Neural progenitor cell (in vitro differentiated cells): ENCODE measurements at regions not wholly inside any gene's neighbourhood (a gene's known extent, or its start where the extent isn't known, plus 50 kb on each side); places are given as distances from the start of the nearest gene placed in this dataset.

Experiments
- DNase-seq: peaks from one replicate; pipeline ENCODE4 v3.0.0-alpha.2; 2016; ENCODE audit warnings: low spot score
- H2AFZ ChIP-seq: fragments of 200-600 bp; sonication (generic); replicated peaks from 2 replicates; pipeline ENCODE4 v1.6.1; 2016; ENCODE audit warnings: antibody characterized with exemption
- H3F3A ChIP-seq: fragments of 200-600 bp; sonication (generic); 2 replicates; pipeline ENCODE4 v1.6.1; 2016; ENCODE audit warnings: antibody characterized with exemption, low read depth
- H3K27ac ChIP-seq: fragments of 200-600 bp; sonication (generic); 2 replicates; pipeline ENCODE4 v1.5.1; 2016; ENCODE audit warnings: mild to moderate bottlenecking
- H3K27me3 ChIP-seq: fragments of 200-600 bp; sonication (generic); 2 replicates; pipeline ENCODE4 v1.6.1; 2016; ENCODE audit warnings: mild to moderate bottlenecking, moderate library complexity
- H3K36me3 ChIP-seq: fragments of 200-600 bp; sonication (generic); 2 replicates; pipeline ENCODE4 v1.5.1; 2016
- H3K4me1 ChIP-seq: fragments of 200-600 bp; sonication (generic); 2 replicates; pipeline ENCODE4 v1.6.1; 2016; ENCODE audit warnings: mixed run types
- H3K4me2 ChIP-seq: fragments of 200-600 bp; sonication (generic); 2 replicates; pipeline ENCODE4 v1.6.1; 2016
- H3K4me3 ChIP-seq: fragments of 200-600 bp; sonication (generic); 2 replicates; pipeline ENCODE4 v1.5.1; 2016
- H3K79me2 ChIP-seq: fragments of 200-600 bp; sonication (generic); 2 replicates; pipeline ENCODE4 v1.6.1; 2016; ENCODE audit warnings: low read depth
- H3K9ac ChIP-seq: fragments of 200-600 bp; sonication (generic); 2 replicates; pipeline ENCODE4 v1.6.1; 2016
- H3K9me3 ChIP-seq: fragments of 200-600 bp; sonication (generic); 2 replicates; pipeline ENCODE4 v1.5.1; 2016; ENCODE audit warnings: low read depth
- H4K20me1 ChIP-seq: fragments of 200-600 bp; sonication (generic); 2 replicates; pipeline ENCODE4 v1.6.1; 2016; ENCODE audit warnings: low read depth
- H3K27ac Mint-ChIP-seq: 3 replicates; pipeline ENCODE4 v1.8.0; 2021; ENCODE audit warnings: mixed read lengths
- H3K27me3 Mint-ChIP-seq: 2 replicates; pipeline ENCODE4 v1.8.0; 2022; ENCODE audit warnings: low read depth, mild to moderate bottlenecking, inconsistent platforms, moderate library complexity, mixed read lengths; ENCODE audit not compliant: insufficient read depth
- H3K36me3 Mint-ChIP-seq: 3 replicates; pipeline ENCODE4 v1.8.0; 2021; ENCODE audit warnings: mixed read lengths
- H3K4me1 Mint-ChIP-seq: 3 replicates; pipeline ENCODE4 v1.8.0; 2021; ENCODE audit warnings: mixed read lengths
- H3K4me3 Mint-ChIP-seq: 3 replicates; pipeline ENCODE4 v1.8.0; 2021; ENCODE audit warnings: mild to moderate bottlenecking, moderate library complexity, mixed read lengths
- H3K9me3 Mint-ChIP-seq: 3 replicates; pipeline ENCODE4 v1.8.0; 2020; ENCODE audit warnings: mixed read lengths
- CTCF ChIP-seq: fragments of 200-600 bp; sonication (generic); IDR thresholded peaks from 2 replicates; pipeline ENCODE4 v1.5.1; 2017; ENCODE audit warnings: antibody characterized with exemption, mild to moderate bottlenecking
- EZH2 ChIP-seq: fragments of 200-600 bp; sonication (generic); IDR thresholded peaks from 2 replicates; pipeline ENCODE4 v1.6.1; 2017; ENCODE audit warnings: antibody characterized with exemption, mild to moderate bottlenecking, moderate library complexity
- EZH2phosphoT487 ChIP-seq: fragments of 200-600 bp; sonication (generic); IDR thresholded peaks from 2 replicates; pipeline ENCODE4 v1.6.1; 2017; ENCODE audit warnings: antibody characterized with exemption

- Histone ChIP-seq H3K4me3 (no peak overlapping the region), H3K36me3 (no peaks in the 10 kb centered on the region), H3K4me2 (peak overlapping the region; percentile 28), H3K9ac (no peak overlapping the region), H3K27me3 (no peaks in the 10 kb centered on the region), H3K79me2 (no peaks in the 10 kb centered on the region), H3K9me3 (no peaks in the 10 kb centered on the region), H3K27ac (peak overlapping the region; percentile 35), H3K4me1 (peaks cover 7% of the 10 kb centered on the region), H2AFZ (no peak overlapping the region), H4K20me1 (no peaks in the 10 kb centered on the region), H3F3A (peaks cover 9% of the 10 kb centered on the region)
- no peak for TF ChIP-seq CTCF
- no peak for TF ChIP-seq EZH2
- TF ChIP-seq EZH2phosphoT487: no peak
- peaks cover 3% of the 10 kb centered on the region for H3K9me3 Mint-ChIP-seq
- H3K36me3 Mint-ChIP-seq: no peaks in the 10 kb centered on the region
- no peak overlapping the region for H3K4me3 Mint-ChIP-seq
- H3K27ac Mint-ChIP-seq: no peak overlapping the region
- peaks cover 5% of the 10 kb centered on the region for H3K27me3 Mint-ChIP-seq
- peaks cover 12% of the 10 kb centered on the region for H3K4me1 Mint-ChIP-seq
- DNase-seq: peak; percentile 65
Measured at GRCh38 chr5:19369048-19369447, 619.0 kb downstream of the CDH18 start.

GRCh38 chr5:19369561-19369960, 618.4 kb downstream of the CDH18 start:
- Histone ChIP-seq H3K27me3 (no peaks in the 10 kb centered on the region), H3F3A (peaks cover 9% of the 10 kb centered on the region), H3K27ac (peak overlapping the region; percentile 7), H2AFZ (no peak overlapping the region), H3K4me2 (no peak overlapping the region), H3K79me2 (no peaks in the 10 kb centered on the region), H4K20me1 (no peaks in the 10 kb centered on the region), H3K4me1 (peaks cover 7% of the 10 kb centered on the region), H3K9me3 (no peaks in the 10 kb centered on the region), H3K4me3 (no peak overlapping the region), H3K36me3 (no peaks in the 10 kb centered on the region), H3K9ac (no peak overlapping the region)
- no peak for DNase-seq
- Mint-ChIP-seq H3K27ac (no peak overlapping the region), H3K9me3 (peaks cover 3% of the 10 kb centered on the region), H3K27me3 (peaks cover 5% of the 10 kb centered on the region), H3K36me3 (no peaks in the 10 kb centered on the region), H3K4me3 (no peak overlapping the region), H3K4me1 (peaks cover 12% of the 10 kb centered on the region)
- no peak for TF ChIP-seq CTCF

GRCh38 chr5:19370655-19371386, 617.2 kb downstream of the CDH18 start:
- H3K27me3 Mint-ChIP-seq: peaks cover 5% of the 10 kb centered on the region
- Histone ChIP-seq H3F3A (peaks cover 9% of the 10 kb centered on the region), H3K36me3 (no peaks in the 10 kb centered on the region), H3K4me2 (no peak overlapping the region), H2AFZ (no peak overlapping the region), H3K27ac (no peak overlapping the region), H3K9me3 (no peaks in the 10 kb centered on the region), H3K79me2 (no peaks in the 10 kb centered on the region), H3K9ac (no peak overlapping the region), H3K27me3 (no peaks in the 10 kb centered on the region), H3K4me1 (peaks cover 7% of the 10 kb centered on the region), H3K4me3 (no peak overlapping the region), H4K20me1 (no peaks in the 10 kb centered on the region)
- no peaks in the 10 kb centered on the region for H3K36me3 Mint-ChIP-seq
- no peak overlapping the region for H3K4me3 Mint-ChIP-seq
- H3K9me3 Mint-ChIP-seq: peaks cover 3% of the 10 kb centered on the region
- H3K4me1 Mint-ChIP-seq: peaks cover 12% of the 10 kb centered on the region
- H3K27ac Mint-ChIP-seq: no peak overlapping the region
- TF ChIP-seq EZH2phosphoT487 (no peak), EZH2 (no peak), CTCF (no peak)
- no peak for DNase-seq
